HuH-7.5 (cell line): ENCODE measurements at regions not wholly inside any gene's neighbourhood (a gene's known extent, or its start where the extent isn't known, plus 50 kb on each side); places are given as distances from the start of the nearest gene placed in this dataset.

Source experiments
- DNase-seq: peaks from one replicate; pipeline ENCODE4 v3.0.0; 2011; ENCODE audit warnings: low spot score

DNA sequence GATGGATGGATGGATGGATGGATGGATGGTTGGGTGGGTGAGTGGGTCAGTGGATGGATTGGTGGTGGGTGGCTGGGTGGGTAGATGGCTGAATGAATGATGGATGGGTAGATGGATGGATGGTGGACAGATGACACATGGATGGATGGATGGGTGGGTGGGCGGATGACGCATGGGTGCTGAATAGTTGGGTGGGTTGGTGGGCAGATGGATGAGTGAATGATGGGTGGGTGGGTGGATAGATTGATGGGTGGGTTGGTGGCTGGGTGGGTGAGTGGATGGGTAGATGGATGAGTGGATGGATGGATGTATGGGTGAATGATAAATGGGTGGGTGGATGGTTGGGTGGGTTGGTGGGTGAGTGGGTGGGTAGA, 69.9 kb upstream of the NKX1-1 start:
- no peak for DNase-seq

DNA sequence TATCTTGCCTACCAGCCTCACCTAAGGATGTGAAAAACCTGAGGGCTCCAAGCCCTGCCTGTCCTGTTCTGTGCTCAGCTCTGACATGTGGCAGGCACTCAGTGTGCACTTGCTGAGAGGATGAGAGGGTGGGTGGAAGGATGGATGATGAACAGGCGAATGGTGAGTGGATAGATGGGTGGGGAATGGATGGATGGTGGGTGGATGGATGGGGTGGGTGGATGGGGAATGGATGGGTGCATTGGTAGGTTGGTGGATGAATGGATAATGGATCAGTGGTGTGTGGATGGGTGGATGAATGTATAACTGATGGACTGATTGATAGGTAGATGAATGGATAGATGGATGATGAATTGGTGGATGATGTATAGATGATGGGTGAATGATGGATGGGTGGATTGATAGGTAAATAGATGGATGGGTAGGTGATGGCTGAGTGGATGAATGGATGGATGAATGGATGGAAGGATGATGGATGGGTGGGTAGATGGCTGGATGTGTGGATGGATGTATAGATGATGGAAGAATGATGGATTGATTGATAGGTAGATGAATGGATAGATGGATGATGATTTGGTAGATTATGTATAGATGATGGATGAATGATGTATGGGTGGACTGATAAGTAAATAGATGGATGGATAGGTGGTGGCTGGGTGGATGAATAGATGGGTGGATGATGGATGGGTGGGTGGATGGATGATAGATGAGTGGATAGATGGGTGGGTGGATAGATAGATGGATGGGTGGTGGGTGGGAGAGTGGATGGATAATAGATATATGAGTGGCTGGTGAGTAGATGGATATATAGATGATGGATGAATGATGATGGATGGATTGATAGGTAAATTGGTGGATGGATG, 69.3 kb upstream of the NKX1-1 start:
- no peak for DNase-seq

DNA sequence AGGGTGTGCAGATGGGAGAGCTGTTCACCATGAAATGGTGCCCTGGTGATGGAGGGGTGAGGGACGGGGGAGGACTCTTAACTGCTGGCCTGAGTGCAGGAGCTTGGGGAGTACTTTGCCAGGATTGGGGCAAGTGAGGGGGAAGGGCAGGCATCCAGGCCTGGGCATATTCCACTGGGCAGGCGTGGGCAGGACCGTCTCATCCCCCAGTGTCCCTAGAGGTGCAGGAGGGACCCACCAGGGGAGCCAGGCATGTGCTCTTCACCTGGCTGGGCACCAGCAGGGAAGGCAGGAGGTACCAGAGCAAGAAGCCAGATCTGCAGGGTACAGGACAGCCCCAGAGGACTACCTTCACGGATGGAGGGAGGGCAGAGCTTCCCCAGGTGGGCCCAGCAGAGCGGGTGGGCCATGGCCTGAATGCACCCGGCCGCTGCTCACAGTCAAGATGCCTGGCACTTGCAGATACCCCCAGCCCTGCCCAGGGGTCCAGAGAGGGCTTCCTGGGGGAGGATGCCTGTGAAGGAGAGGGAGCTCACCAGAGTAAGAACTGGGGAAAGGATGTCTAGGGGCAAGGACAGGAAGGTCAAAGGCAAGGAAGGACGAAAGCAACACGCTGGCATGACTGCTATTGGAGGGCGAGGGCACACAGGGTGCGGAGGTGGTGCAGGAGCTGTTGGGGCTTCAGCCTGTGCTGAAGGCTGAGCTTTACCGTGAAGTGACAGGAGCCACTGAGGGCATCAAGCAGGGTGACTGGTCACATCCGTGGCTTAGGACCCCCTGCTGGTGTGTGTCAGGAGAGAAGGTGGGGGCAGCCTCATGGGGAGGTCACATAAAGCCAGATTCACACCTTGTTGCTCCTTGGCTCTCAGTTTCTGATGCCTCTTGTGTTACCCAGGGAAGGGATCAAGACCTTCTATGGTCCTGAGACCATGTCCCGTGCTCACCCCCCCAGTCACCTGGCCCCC, 68.2 kb upstream of the NKX1-1 start:
- DNase-seq = no peak

DNA sequence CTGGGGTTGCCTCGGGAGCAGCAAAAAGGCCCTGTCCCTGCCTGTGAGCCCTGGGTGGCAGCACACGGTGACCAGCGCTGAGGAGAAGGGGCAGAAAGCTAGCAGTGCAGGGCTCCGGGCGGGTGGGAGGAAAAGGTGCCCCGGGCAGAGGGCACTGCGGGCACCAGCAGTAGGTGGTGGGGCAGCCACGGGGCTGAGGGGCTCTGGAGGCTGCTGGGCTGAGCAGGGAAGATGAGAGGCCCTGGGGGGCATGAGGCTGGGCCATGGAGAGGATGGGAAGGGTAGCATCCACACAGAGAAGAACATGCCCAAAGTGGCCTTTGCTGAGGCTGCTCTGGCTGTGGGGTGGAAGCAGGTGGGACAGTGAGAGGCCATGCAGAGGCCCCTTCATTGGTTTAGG, 67.5 kb upstream of the NKX1-1 start:
- DNase-seq = no peak

DNA sequence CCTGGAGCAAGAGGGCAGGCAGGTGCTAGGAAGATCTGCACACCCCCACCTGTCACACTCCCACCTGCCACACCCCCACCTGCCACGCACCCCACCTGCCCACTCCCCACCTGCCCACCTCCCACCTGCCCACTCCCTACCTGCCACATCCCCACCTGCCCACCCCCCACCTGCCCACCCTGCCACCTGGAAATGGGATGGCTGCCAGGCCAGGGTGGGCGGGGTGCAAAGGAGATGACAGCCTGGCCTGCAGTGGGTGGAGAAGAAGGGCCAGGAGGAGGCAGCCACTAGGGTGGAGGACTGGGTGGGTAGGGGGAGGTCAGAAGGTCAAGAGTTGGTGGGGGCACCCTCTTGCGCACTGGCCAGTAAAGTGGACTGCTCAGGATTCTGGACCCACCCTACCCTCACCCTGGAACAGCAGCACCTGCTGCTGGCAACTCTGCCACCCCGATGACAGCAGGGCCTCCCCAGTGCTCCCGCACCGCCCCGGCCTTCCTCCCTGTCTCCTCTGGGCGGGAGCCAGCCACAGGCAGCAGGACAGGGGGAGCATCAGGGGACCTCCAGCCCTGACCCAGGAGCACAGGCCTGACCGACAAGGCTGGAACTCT, 66.8 kb upstream of the NKX1-1 start:
- no peak for DNase-seq

DNA sequence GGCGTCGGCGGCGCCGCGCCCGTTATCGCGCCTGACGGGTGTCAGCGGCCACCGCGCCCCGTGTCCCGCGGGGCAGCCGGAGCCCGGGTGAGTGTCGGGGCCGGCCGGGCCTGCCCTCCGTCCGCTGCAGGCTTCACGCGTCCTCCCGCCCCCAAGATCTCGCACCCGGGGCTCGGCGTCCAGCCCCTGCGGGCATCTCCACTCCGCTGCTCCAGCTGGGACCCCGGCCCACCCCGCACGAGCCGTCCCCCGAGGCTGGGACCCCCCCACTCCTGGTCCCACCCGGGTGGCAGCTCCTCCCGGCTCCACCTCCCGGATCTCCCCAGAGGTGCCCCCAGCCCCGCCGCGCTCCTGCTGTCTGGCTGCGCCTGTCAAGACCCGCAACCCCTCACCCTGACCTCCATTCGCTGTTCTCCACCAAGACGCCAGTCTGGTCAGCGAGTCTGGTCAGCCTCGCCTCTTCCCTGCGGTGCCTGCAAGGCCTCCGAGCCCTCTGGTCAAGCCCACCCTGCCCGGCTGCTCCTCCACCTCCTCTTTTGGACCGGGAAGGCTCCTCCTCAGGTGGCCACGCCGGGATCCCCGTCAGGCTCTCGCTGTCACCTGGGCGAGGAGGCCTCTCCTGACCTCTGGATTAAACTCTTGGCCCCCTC, 66.0 kb upstream of the NKX1-1 start:
- no peak for DNase-seq

DNA sequence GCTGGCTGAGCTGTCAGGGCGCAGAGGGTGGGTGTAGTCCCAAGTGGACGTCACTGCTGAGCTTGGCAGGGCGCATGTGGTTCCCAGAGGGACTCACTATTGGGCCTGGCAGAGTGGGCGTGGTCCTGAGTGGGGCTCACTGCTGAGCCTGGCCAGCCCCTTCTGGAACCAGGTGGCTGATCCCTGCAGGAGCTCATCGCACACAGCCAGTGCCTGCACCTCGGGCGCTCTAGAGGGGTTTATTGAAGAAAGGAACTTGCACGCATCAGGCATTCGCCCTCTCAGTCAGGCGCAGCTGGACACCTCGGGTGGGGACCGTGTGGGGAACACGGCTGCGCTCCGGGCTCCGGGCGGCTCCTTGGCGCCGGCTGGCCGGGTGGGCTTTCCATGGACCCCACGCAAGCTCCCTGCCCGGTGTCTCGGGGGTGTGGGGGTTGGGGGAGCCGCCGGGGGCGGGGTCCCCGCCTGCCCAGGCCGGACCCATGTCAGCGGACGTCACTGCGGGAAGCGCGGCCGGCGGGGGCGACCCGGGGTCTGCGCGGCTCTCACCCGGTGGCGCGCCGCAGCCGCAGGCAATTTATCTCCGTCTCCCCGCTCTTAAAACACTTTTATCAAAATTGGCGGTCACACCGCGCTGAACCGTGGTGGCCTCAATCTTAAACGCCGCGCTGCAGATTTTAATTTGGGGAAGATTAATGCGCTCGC, 65.4 kb upstream of the NKX1-1 start:
- no peak for DNase-seq

DNA sequence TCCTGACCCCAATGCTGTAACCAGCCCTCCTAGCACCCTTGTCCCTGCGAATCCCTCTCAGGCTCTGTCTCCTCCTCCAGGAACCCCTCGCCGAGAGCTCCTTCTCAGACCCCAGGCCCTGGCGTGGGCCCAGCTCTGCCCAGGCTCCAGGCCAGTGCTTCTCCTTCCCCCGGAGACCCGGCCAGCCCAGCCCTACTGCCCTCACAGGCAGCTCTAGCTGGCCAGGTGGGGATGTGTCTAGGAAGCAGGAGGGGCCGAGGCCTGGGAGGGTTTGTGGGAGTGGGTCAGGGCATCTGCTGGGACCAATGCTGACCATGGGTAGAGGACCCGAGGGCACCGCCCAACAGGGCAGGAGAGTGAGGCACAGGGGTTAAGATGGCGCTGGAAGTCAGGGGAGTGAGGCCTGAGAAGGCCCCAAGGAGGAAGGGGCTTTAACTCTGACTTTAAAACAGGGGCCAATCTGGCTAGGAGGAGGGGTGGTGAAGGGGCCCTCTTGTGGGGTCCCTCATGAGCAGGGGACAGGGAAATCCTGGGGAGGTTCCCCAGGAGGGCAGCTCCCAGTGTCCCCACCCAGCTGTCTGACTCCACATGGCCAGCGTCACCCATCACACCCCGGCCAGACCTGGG, 64.7 kb upstream of the NKX1-1 start:
- DNase-seq = no peak

DNA sequence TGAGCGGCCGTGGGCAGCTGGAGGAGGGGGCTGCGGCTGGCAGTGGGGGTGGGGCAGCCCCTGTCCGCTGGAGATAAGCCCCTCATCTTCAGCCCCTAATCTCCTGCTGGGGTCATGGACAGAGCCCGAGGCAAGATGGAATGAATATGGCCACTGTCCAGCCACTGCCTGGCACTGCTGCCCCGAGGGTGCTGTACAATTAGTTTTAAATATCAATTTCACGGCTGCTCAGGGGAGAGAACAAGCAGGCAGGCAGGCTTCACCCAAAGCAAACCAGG, 64.1 kb upstream of the NKX1-1 start:
- DNase-seq = no peak

DNA sequence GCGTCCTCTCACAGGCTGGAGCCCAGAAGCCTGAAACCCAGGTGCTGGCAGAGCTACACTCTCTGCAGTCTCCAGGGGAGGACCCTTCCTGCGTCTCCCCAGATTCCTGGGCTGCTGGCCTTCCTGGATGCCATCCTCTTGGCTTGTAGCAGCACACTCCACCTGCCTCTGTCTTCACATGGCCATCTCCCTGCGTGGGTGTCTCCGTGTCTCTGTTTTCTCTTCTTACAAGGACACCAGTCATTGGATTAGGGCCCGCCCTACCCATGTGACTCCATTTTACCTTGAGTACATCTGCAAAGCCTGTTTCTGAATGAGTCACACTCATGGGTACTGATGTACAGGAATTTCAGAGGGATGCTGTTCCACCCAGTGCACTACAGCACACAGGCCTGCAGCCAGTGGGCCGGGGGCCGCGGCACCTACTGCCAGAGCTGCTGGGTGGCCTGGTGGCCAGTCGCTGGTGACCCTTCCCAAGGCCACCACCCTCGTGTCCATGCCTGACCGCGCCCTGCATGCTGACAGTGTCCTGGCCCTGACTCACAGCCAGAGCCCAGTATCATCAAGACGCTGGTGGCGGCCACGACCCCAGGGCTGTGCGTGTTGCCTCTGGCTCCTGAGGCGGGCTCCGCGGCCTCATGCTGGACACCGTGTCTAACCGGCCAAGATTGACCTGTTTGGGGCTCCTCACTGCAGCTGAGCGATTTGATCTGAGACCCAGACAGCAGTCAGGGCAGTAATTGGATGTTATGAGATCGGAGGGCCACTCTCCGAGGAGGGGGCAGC, 63.6 kb upstream of the NKX1-1 start:
- no peak for DNase-seq

DNA sequence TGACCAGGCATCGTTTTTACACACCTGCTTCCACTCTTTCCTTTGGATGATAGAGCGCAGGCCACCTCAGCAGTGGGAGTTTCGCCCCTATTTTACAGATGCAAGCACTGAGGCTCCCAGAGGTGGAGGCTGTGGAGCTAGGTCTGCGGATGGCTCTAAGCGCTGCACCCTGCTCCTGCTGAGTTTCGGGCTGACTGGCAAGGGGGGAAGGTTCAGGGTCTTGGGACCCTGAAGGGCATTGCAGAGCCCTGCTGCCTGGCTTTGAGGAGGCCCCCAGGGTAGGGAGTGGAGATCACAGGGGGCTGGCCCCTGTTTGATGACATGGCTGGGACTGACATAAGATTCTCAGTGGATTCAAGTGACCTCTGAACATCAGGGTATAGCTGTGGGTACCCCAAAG, 62.8 kb upstream of the NKX1-1 start:
- DNase-seq = no peak

DNA sequence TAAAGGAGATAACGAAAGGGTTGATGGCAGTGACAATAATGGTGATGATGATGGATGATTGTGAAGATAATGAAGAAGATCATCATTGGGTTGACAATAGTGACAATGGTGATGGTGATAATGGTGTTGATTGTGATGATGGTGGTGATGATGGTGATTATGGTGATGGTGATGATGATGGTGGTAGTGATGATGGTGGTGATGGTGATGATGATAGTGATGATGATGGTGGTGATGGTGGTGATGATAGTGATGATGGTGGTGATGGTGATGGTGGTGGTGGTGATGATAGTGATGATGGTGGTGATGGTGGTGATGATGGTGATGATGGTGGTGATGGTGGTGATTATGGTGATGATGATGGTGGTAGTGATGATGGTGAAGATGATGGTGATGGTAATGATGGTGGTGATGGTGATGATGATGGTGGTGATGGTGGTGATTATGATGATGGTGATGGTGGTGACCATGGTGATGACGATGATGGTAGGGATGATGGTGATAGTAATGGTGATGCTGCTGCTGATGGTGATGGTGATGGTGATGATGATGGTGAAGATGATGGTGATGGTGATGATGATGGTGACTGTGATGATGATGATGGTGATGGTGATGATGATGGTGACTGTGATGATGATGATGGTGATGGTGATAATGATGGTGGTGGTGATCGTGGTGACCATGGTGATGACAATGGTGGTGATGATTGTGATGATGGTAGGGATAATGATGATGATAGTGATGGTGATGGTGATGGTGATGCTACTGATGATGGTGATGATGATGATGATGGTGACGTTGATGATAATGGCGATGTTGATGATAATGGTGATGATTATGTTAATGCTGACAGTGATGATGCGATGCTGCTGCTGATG, 61.6 kb upstream of the NKX1-1 start:
- DNase-seq = no peak

DNA sequence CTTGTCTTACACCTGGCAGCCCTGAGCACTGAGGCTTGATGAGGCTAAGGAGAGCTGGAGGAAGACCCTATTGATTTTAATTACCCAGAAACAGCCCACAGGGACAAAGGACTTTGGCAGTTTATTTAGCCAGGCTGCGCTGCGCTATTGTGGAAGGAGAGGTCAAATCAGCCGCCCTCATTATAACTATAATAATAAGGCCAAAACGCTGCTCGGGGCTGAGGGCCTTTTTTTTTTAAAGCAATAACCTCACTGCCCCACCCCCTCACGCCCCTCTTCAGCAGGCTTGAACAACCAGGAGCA, 60.6 kb upstream of the NKX1-1 start:
- DNase-seq = no peak

DNA sequence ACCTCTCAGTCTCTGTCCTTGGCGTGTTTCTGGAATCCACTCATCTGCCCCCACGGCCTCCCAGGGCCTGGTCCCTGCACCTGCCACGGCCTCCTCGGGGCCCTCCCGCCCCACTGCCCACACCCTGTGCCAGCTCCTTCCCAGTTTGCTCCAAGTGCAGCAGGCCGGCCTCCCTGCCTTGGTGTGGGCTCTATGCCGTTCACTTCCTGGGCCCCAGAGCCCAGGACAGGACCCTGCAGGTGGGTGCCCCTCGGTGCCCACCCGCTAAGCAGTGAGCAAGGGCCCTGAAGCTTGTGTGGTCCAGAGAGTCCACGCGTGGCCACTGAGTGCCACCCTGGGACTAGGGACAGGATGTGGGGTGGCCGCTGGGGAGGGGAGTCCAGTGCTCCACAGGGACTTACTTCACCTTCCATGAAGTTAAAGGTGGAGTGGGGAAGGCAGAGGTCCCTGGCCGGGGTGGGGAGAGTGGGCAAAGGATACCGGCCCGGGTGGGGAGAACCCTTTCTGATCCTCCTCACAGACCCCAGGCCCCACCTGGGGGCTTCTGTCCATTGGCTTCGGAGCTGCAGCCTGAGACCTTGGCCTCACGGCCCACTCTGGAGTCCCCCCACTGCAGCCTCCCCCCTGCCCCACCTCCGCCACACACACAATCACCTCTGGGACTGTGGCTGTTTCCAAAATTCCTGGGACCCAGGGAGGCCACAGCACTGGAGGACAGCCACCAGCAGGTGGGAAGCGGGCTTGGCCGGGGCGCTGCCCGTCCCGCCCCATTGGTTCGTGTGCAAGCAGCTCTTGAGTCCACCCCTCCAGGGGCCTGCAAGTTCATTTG, 60.0 kb upstream of the NKX1-1 start:
- no peak for DNase-seq

DNA sequence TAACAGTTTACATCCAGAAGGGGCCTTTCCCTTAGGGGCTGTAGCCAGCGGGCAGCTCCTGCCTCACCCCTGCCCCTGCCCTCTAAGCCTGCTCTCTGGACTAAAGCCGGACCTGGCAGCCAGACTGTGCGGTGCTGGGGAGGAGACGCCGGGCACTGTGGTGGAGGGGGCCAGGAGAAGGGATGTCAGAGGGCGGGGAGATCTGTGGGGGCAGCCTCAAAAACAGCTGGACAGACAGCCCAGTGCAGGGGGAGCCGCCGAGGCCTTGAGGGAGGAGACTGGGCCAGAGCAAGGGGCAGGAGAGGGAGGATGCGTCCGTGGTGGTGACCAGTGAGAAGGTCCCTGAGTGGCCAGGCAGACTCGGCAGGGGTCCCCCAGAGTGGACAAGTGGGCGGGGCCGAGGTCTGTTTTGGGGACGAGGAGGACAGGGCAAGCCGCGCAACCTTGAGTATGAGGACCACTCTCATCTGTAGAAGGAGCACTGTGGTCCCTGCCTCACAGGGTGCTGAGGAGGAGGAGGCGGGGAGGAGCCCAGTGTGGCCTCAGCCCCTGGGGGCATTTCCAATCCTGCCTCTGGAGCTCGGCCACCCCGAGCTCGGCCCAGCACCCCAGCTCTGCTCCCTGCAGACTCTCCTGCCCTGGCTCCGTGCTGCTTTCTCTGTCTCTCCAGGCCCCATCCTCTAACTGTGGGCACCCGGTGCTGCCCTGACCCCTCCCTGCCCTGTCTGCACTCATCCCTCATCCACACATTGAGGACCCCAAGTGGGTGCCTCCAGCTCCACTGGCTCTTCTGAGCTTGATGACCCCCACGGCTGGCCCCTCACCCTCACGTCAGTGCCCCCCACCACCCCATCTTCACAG, 59.2 kb upstream of the NKX1-1 start:
- no peak for DNase-seq

DNA sequence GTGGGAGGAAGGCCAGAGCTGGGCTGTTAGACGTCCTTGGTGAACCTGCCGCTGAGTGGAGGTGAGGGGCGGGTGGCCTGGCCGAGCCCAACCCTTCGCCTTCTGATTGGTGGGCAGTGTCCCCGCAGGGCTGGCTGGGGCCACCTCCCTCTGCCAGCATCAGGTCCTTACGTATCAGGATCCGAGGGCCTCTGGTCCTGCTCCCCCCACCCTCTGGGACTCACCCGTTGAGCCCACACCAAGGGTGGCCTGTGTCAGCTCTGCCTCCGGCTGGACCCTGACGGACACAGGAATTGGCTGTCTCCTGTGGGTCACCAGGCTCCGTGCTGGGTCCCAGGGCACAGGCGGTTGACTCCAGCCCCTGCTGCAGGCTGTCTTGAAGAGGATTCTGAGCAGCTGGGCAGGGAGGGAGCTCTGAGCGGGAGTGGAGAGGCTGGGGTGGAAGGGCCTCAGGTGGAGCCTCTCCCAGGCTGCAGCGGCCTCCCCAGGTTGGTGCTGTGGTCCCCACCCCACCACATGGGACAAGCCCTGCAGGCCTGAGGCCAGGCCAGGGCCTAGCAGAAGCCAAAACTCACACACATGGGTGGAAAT, 58.4 kb upstream of the NKX1-1 start:
- no peak for DNase-seq

DNA sequence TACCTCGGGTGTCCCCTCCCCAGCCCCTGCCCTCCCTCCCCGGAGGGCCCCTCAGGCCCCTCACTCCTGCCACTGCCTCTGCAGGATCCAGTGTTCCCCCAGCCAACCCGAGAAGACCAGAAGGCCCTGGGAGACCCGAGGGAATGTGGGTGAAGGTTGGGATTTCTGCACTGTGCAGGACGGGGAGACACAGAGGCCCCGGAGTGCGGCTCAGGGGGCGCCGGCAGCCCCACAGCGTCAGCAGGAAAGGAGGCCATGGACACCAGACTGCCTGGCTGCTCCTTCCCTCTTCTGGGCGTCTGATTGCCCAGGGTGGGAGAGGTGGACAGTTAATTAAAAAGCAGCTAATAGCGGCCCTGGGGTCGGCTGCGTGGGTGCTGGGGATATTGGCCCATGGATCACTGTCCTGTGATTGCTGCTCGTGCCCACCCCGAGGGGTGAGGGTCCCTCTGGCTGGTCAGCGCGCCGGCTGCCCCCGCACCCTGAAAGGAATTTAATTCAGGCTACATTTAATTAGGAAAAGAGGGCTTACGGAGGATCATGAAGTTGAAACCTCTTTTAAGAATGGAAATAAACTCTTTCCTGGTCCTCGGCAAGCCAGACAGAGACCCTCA, 57.8 kb upstream of the NKX1-1 start:
- DNase-seq = no peak
